SK-N-SH treated with all-trans-retinoic acid at 6 μM for 48 hours (cell line): ENCODE measurements at regions not wholly inside any gene's neighbourhood (a gene's known extent, or its start where the extent isn't known, plus 50 kb on each side); places are given as distances from the start of the nearest gene placed in this dataset.

Experiments used
- ATAC-seq: fragments of 200-7000 bp; cut with Tn5 transposase; 3 replicates; pipeline ENCODE4 v1.9.1; 2020; ENCODE audit warnings: mild to moderate bottlenecking, moderate library complexity
- ARNTL ChIP-seq: fragments of 450-650 bp; formaldehyde crosslinking; IDR thresholded peaks from 2 replicates; pipeline ENCODE4 v1.5.0; 2020; ENCODE audit warnings: low read depth, mild to moderate bottlenecking, moderate library complexity, borderline replicate concordance
- BACH2 ChIP-seq: fragments of 250-450 bp; sonication (Bioruptor Pico); IDR thresholded peaks from 2 replicates; pipeline ENCODE4 v1.9.0; 2021; ENCODE audit warnings: mild to moderate bottlenecking, borderline replicate concordance
- CSDC2 ChIP-seq: fragments of 250-450 bp; sonication (Bioruptor Pico); IDR thresholded peaks from 2 replicates; pipeline ENCODE4 v1.5.0; 2020; ENCODE audit warnings: mild to moderate bottlenecking, moderate library complexity
- ESRRG ChIP-seq: fragments of 250-450 bp; sonication (Bioruptor Pico); IDR thresholded peaks from 2 replicates; pipeline ENCODE4 v1.6.1; 2021; ENCODE audit warnings: mild to moderate bottlenecking
- GLIS3 ChIP-seq: fragments of 250-450 bp; sonication (Bioruptor Pico); IDR thresholded peaks from 2 replicates; pipeline ENCODE4 v1.5.0; 2020; ENCODE audit warnings: mild to moderate bottlenecking, moderate library complexity
- ISL1 ChIP-seq: fragments of 250-450 bp; sonication (Bioruptor Pico); IDR thresholded peaks from 2 replicates; pipeline ENCODE4 v2.1.2; 2022; ENCODE audit warnings: mild to moderate bottlenecking, moderate library complexity
- OSR1 ChIP-seq: fragments of 250-450 bp; sonication (Bioruptor Pico); IDR thresholded peaks from 2 replicates; pipeline ENCODE4 v1.8.0; 2022; ENCODE audit warnings: moderate library complexity, mild to moderate bottlenecking, inconsistent platforms
- PPARA ChIP-seq: fragments of 250-450 bp; sonication (Bioruptor Pico); IDR thresholded peaks from 2 replicates; pipeline ENCODE4 v1.5.0; 2020; ENCODE audit warnings: mild to moderate bottlenecking, borderline replicate concordance
- RARB ChIP-seq: fragments of 250-450 bp; sonication (Bioruptor Pico); IDR thresholded peaks from 2 replicates; pipeline ENCODE4 v1.8.0; 2021; ENCODE audit warnings: mild to moderate bottlenecking, moderate library complexity
- SNAI2 ChIP-seq: fragments of 250-450 bp; sonication (Bioruptor Pico); IDR thresholded peaks from 2 replicates; pipeline ENCODE4 v1.5.0; 2020; ENCODE audit warnings: mild to moderate bottlenecking, moderate library complexity
- TCF4 ChIP-seq: fragments of 250-450 bp; sonication (Bioruptor Pico); IDR thresholded peaks from 2 replicates; pipeline ENCODE4 v1.8.0; 2021; ENCODE audit warnings: mild to moderate bottlenecking, moderate library complexity, borderline replicate concordance
- TOX ChIP-seq: fragments of 250-450 bp; sonication (Bioruptor Pico); IDR thresholded peaks from 2 replicates; pipeline ENCODE4 v1.8.0; 2021; ENCODE audit warnings: mild to moderate bottlenecking, moderate library complexity, borderline replicate concordance
- ZC3H10 ChIP-seq: fragments of 250-450 bp; sonication (Bioruptor Pico); IDR thresholded peaks from 2 replicates; pipeline ENCODE4 v1.5.1; 2021; ENCODE audit warnings: mild to moderate bottlenecking, moderate library complexity
- ZFP30 ChIP-seq: fragments of 450-650 bp; formaldehyde crosslinking; IDR thresholded peaks from 2 replicates; pipeline ENCODE4 v1.5.0; 2022; ENCODE audit warnings: mild to moderate bottlenecking, moderate library complexity
- ZNF565 ChIP-seq: fragments of 450-650 bp; formaldehyde crosslinking; conservative IDR thresholded peaks from 2 replicates; pipeline ENCODE4 v1.5.0; 2020; ENCODE audit warnings: low read depth, mild to moderate bottlenecking, moderate library complexity
- ZNF70 ChIP-seq: fragments of 450-650 bp; formaldehyde crosslinking; IDR thresholded peaks from 2 replicates; pipeline ENCODE4 v1.5.0; 2020; ENCODE audit warnings: mild to moderate bottlenecking, moderate library complexity
- ZNF8 ChIP-seq: fragments of 450-650 bp; formaldehyde crosslinking; IDR thresholded peaks from 2 replicates; pipeline ENCODE4 v1.5.0; 2020; ENCODE audit warnings: mild to moderate bottlenecking, moderate library complexity
- TF ChIP-seq, protein P1 (sequence below): fragments of 250-450 bp; sonication (Bioruptor Pico); IDR thresholded peaks from 2 replicates; pipeline ENCODE4 v1.8.0; 2020; ENCODE audit warnings: mild to moderate bottlenecking, moderate library complexity, borderline replicate concordance
- TF ChIP-seq, protein P2 (sequence below): fragments of 250-450 bp; sonication (Bioruptor Pico); IDR thresholded peaks from 2 replicates; pipeline ENCODE4 v1.5.0; 2020; ENCODE audit warnings: mild to moderate bottlenecking, moderate library complexity
- TF ChIP-seq, protein P3 (sequence below): fragments of 250-450 bp; sonication (Bioruptor Pico); IDR thresholded peaks from 2 replicates; pipeline ENCODE4 v1.5.1; 2021; ENCODE audit warnings: mild to moderate bottlenecking, moderate library complexity
- TF ChIP-seq, protein P4 (sequence below): fragments of 250-450 bp; sonication (Bioruptor Pico); IDR thresholded peaks from 2 replicates; pipeline ENCODE4 v1.8.0; 2021; ENCODE audit warnings: low read depth, mild to moderate bottlenecking, moderate library complexity, borderline replicate concordance
- TF ChIP-seq, protein P5 (sequence below): fragments of 250-450 bp; sonication (Bioruptor Pico); IDR thresholded peaks from 2 replicates; pipeline ENCODE4 v1.5.1; 2020; ENCODE audit warnings: low read depth, mild to moderate bottlenecking, moderate library complexity

DNA sequence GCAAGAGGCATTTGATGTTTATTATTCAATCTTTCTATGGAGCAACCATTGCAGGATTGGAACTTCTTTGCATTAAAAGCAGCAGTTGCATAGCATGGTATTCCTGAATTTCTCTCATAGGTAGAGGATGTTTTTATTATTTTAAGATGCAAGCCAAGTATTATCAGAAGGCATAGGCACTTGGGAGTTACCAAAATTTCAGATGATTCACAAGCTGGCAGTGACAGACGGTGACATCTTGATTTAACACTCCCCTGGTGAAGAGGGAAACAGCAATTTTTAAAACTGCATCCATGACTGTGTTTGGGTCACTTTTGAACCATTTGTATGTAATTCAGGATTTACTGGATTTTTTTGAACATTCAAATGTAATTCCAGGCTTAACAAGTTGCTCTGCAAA is 654.3 kb downstream of the SLC4A3 start:
- TF ChIP-seq OSR1 (CRISPR knock-in tag) (no peak), SNAI2 (CRISPR knock-in tag) (no peak), ZNF8 (no peak), TOX (CRISPR knock-in tag) (no peak), ZFP30 (CRISPR knock-in tag) (no peak)
- TF ChIP-seq, protein P1, sequence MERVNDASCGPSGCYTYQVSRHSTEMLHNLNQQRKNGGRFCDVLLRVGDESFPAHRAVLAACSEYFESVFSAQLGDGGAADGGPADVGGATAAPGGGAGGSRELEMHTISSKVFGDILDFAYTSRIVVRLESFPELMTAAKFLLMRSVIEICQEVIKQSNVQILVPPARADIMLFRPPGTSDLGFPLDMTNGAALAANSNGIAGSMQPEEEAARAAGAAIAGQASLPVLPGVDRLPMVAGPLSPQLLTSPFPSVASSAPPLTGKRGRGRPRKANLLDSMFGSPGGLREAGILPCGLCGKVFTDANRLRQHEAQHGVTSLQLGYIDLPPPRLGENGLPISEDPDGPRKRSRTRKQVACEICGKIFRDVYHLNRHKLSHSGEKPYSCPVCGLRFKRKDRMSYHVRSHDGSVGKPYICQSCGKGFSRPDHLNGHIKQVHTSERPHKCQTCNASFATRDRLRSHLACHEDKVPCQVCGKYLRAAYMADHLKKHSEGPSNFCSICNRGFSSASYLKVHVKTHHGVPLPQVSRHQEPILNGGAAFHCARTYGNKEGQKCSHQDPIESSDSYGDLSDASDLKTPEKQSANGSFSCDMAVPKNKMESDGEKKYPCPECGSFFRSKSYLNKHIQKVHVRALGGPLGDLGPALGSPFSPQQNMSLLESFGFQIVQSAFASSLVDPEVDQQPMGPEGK, result no peak
- no peak for ATAC-seq

DNA sequence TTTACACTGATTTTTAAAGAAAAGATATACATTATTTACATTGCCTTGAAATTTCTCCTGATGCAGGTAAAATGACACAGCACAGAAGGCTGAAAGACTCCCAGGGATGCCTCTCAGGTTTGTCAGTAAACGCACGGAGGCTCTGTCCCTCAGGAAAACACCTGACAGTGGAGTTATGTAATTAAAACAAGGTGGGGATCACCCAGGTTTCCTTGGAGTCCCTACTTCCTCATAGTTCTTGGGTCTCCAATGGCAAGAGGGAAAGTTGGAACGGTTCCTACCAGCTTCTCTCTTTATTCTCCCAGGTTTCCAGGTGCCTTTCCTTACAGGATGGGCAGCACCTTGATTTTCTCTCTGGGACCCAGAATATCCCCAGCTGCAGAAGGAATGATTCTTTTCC is 654.8 kb downstream of the SLC4A3 start:
- no peak for ATAC-seq
- no peak for TF ChIP-seq ZC3H10 (CRISPR knock-in tag)
- no peak for TF ChIP-seq ISL1 (CRISPR knock-in tag)
- no peak for TF ChIP-seq OSR1 (CRISPR knock-in tag)
- no peak for TF ChIP-seq SNAI2 (CRISPR knock-in tag)
- TF ChIP-seq CSDC2 (CRISPR knock-in tag), result no peak
- TF ChIP-seq ZNF8, result no peak

DNA sequence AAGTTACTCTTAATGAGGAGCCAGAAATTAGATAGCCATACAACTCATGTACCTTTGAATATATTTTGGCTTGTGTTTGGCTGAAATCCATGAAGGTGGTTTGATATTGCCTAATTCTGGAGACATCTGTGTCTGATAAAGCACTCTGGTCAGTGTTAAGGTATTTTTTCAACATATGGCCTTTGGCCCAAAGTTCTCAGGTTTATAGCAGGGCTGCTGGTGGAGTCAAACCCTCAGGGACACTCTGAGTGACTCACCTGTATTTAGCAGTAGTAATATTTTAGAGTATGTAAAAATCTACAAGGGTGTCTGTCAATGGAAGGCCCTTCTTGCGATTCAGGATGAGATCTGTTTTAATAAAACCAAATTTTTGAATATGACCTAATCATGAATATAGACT is 666.5 kb downstream of the SLC4A3 start:
- no peak for ATAC-seq
- TF ChIP-seq GLIS3 (CRISPR knock-in tag), result no peak
- no peak for TF ChIP-seq ZNF70 (CRISPR knock-in tag)
- TF ChIP-seq, protein P2, sequence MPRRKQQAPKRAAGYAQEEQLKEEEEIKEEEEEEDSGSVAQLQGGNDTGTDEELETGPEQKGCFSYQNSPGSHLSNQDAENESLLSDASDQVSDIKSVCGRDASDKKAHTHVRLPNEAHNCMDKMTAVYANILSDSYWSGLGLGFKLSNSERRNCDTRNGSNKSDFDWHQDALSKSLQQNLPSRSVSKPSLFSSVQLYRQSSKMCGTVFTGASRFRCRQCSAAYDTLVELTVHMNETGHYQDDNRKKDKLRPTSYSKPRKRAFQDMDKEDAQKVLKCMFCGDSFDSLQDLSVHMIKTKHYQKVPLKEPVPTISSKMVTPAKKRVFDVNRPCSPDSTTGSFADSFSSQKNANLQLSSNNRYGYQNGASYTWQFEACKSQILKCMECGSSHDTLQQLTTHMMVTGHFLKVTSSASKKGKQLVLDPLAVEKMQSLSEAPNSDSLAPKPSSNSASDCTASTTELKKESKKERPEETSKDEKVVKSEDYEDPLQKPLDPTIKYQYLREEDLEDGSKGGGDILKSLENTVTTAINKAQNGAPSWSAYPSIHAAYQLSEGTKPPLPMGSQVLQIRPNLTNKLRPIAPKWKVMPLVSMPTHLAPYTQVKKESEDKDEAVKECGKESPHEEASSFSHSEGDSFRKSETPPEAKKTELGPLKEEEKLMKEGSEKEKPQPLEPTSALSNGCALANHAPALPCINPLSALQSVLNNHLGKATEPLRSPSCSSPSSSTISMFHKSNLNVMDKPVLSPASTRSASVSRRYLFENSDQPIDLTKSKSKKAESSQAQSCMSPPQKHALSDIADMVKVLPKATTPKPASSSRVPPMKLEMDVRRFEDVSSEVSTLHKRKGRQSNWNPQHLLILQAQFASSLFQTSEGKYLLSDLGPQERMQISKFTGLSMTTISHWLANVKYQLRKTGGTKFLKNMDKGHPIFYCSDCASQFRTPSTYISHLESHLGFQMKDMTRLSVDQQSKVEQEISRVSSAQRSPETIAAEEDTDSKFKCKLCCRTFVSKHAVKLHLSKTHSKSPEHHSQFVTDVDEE (CRISPR knock-in tag), result no peak
- TF ChIP-seq ESRRG, result no peak
- TF ChIP-seq RARB (CRISPR knock-in tag), result no peak
- TF ChIP-seq TCF4 (CRISPR knock-in tag), result no peak
- TF ChIP-seq BACH2 (CRISPR knock-in tag), result no peak
- TF ChIP-seq, protein P3, sequence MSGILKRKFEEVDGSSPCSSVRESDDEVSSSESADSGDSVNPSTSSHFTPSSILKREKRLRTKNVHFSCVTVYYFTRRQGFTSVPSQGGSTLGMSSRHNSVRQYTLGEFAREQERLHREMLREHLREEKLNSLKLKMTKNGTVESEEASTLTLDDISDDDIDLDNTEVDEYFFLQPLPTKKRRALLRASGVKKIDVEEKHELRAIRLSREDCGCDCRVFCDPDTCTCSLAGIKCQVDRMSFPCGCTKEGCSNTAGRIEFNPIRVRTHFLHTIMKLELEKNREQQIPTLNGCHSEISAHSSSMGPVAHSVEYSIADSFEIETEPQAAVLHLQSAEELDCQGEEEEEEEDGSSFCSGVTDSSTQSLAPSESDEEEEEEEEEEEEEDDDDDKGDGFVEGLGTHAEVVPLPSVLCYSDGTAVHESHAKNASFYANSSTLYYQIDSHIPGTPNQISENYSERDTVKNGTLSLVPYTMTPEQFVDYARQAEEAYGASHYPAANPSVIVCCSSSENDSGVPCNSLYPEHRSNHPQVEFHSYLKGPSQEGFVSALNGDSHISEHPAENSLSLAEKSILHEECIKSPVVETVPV, result no peak
- TF ChIP-seq ARNTL, result no peak
- no peak for TF ChIP-seq ISL1 (CRISPR knock-in tag)
- no peak for TF ChIP-seq CSDC2 (CRISPR knock-in tag)
- no peak for TF ChIP-seq ZNF565 (CRISPR knock-in tag)
- TF ChIP-seq TOX (CRISPR knock-in tag), result no peak
- TF ChIP-seq, protein P4, sequence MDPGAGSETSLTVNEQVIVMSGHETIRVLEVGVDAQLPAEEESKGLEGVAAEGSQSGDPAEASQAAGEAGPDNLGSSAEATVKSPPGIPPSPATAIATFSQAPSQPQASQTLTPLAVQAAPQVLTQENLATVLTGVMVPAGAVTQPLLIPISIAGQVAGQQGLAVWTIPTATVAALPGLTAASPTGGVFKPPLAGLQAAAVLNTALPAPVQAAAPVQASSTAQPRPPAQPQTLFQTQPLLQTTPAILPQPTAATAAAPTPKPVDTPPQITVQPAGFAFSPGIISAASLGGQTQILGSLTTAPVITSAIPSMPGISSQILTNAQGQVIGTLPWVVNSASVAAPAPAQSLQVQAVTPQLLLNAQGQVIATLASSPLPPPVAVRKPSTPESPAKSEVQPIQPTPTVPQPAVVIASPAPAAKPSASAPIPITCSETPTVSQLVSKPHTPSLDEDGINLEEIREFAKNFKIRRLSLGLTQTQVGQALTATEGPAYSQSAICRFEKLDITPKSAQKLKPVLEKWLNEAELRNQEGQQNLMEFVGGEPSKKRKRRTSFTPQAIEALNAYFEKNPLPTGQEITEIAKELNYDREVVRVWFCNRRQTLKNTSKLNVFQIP (CRISPR knock-in tag), result no peak
- no peak for TF ChIP-seq PPARA (CRISPR knock-in tag)
- TF ChIP-seq SNAI2 (CRISPR knock-in tag), result no peak
- TF ChIP-seq, protein P5, sequence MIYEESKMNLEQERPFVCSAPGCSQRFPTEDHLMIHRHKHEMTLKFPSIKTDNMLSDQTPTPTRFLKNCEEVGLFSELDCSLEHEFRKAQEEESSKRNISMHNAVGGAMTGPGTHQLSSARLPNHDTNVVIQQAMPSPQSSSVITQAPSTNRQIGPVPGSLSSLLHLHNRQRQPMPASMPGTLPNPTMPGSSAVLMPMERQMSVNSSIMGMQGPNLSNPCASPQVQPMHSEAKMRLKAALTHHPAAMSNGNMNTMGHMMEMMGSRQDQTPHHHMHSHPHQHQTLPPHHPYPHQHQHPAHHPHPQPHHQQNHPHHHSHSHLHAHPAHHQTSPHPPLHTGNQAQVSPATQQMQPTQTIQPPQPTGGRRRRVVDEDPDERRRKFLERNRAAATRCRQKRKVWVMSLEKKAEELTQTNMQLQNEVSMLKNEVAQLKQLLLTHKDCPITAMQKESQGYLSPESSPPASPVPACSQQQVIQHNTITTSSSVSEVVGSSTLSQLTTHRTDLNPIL (CRISPR knock-in tag), result no peak
- no peak for TF ChIP-seq ZFP30 (CRISPR knock-in tag)
